ENCODE measurements at regions not wholly inside any gene's neighbourhood (a gene's known extent, or its start where the extent isn't known, plus 50 kb on each side); places are given as distances from the start of the nearest gene placed in this dataset.

- TF ChIP-seq CTCF (IDR thresholded peaks at IDR 0.05; ENCODE audit: extremely low read depth, missing control alignments) = no peak
- no peak for DNase-seq (ENCODE audit: low spot score)
Observed at GRCh38 chr2:3951131-3951954, 248.0 kb downstream of the DCDC2C start.

- DNase-seq (ENCODE audit: low spot score) = no peak
- no peak for TF ChIP-seq CTCF (IDR thresholded peaks at IDR 0.05; ENCODE audit: extremely low read depth, missing control alignments)
Observed at GRCh38 chr2:3952866-3953516, 249.6 kb downstream of the DCDC2C start.

- no peak for TF ChIP-seq CTCF (IDR thresholded peaks at IDR 0.05; ENCODE audit: extremely low read depth, missing control alignments)
- DNase-seq (ENCODE audit: low spot score) = no peak
Observed at GRCh38 chr2:3954261-3954660, 250.9 kb downstream of the DCDC2C start.

GRCh38 chr2:3956406-3956805, 253.0 kb downstream of the DCDC2C start:
- no peak for TF ChIP-seq CTCF (IDR thresholded peaks at IDR 0.05; ENCODE audit: extremely low read depth, missing control alignments)
- DNase-seq (ENCODE audit: low spot score) = no peak

- no peak for DNase-seq (ENCODE audit: low spot score)
- TF ChIP-seq CTCF (IDR thresholded peaks at IDR 0.05; ENCODE audit: extremely low read depth, missing control alignments) = no peak
Observed at GRCh38 chr2:3956892-3957291, 253.5 kb downstream of the DCDC2C start.

- DNase-seq (ENCODE audit: low spot score) = no peak
- TF ChIP-seq CTCF (IDR thresholded peaks at IDR 0.05; ENCODE audit: extremely low read depth, missing control alignments) = no peak
Observed at GRCh38 chr2:3958465-3958864, 255.1 kb downstream of the DCDC2C start.

- DNase-seq (ENCODE audit: low spot score) = no peak
- no peak for TF ChIP-seq CTCF (IDR thresholded peaks at IDR 0.05; ENCODE audit: extremely low read depth, missing control alignments)
Observed at GRCh38 chr2:3958969-3959368, 255.6 kb downstream of the DCDC2C start.

Measured in GM20000 (cell line).